Muscle of leg (tissue), 3 donors: ENCODE measurements at regions not wholly inside any gene's neighbourhood (a gene's known extent, or its start where the extent isn't known, plus 50 kb on each side); places are given as distances from the start of the nearest gene placed in this dataset.

Experiments used
- DNase-seq: peaks from one replicate; pipeline ENCODE4 v3.0.0; 2013
- H3K27ac ChIP-seq: one replicate; pipeline ENCODE4 v1.5.1; 2013; ENCODE audit warnings: mild to moderate bottlenecking, low read length, control low read depth
- H3K27me3 ChIP-seq: one replicate; pipeline ENCODE4 v1.6.1; 2013; ENCODE audit warnings: low read length; ENCODE audit not compliant: control insufficient read depth, insufficient read depth
- H3K36me3 ChIP-seq: one replicate; pipeline ENCODE4 v1.6.1; 2013; ENCODE audit warnings: low read length; ENCODE audit not compliant: control insufficient read depth, insufficient read depth
- H3K4me1 ChIP-seq: one replicate; pipeline ENCODE4 v1.6.1; 2013; ENCODE audit warnings: low read length; ENCODE audit not compliant: control insufficient read depth, insufficient read depth
- H3K4me3 ChIP-seq: one replicate; pipeline ENCODE4 v1.5.1; 2013; ENCODE audit warnings: low read length, control low read depth
- H3K9me3 ChIP-seq: replicated peaks from 2 replicates; pipeline ENCODE4 v1.6.1; 2013; ENCODE audit warnings: low read depth, low read length; ENCODE audit not compliant: control insufficient read depth
- WGBS: methylation state at CpG from one replicate; pipeline ENCODE4 v1.1.5; 2013; ENCODE audit warnings: missing lambda C conversion rate; ENCODE audit not compliant: insufficient coverage; 5-methylcytosine and 5-hydroxymethylcytosine counted together

- Histone ChIP-seq H3K27me3 (no peaks in the 10 kb centered on the region), H3K36me3 (no peaks in the 10 kb centered on the region), H3K27ac (peak overlapping the region; percentile 89), H3K4me1 (no peaks in the 10 kb centered on the region), H3K4me3 (peak overlapping the region; percentile 54), H3K9me3 (no peaks in the 10 kb centered on the region)
- WGBS, result 56% methylated on average over 12 of the region's 14 CpGs
- peak; percentile 84 for DNase-seq
These were observed 594.6 kb upstream of the ZP4 start for GRCh38 chr1:238485057-238485911.

- peak overlapping the region; percentile 54 for H3K4me3 ChIP-seq
- no peak for DNase-seq
- WGBS, result no CpG with 5 or more reads among the region's 4 CpGs
- H3K9me3 ChIP-seq, result no peaks in the 10 kb centered on the region
- no peaks in the 10 kb centered on the region for H3K4me1 ChIP-seq
- H3K27ac ChIP-seq, result no peak overlapping the region
- H3K27me3 ChIP-seq, result no peaks in the 10 kb centered on the region
- H3K36me3 ChIP-seq, result no peaks in the 10 kb centered on the region
These were observed 593.4 kb upstream of the ZP4 start for GRCh38 chr1:238484121-238484520.

- Histone ChIP-seq H3K4me1 (no peaks in the 10 kb centered on the region), H3K36me3 (no peaks in the 10 kb centered on the region), H3K4me3 (no peak overlapping the region), H3K27ac (no peak overlapping the region), H3K9me3 (no peaks in the 10 kb centered on the region), H3K27me3 (no peaks in the 10 kb centered on the region)
- DNase-seq, result no peak
- WGBS, result 100% methylated on average over 1 of the region's 4 CpGs
These were observed 586.1 kb upstream of the ZP4 start for GRCh38 chr1:238476841-238477240.

- Histone ChIP-seq H3K36me3 (no peaks in the 10 kb centered on the region), H3K4me3 (no peak overlapping the region)
These were observed 585.0 kb upstream of the ZP4 start for GRCh38 chr1:238475712-238476111.

GRCh38 chr1:238474263-238474662 is 583.5 kb upstream of the ZP4 start:
- no peak overlapping the region for H3K27ac ChIP-seq
- H3K4me1 ChIP-seq, result no peaks in the 10 kb centered on the region
- H3K9me3 ChIP-seq, result no peaks in the 10 kb centered on the region
- no peaks in the 10 kb centered on the region for H3K36me3 ChIP-seq
- no peak overlapping the region for H3K4me3 ChIP-seq
- no peaks in the 10 kb centered on the region for H3K27me3 ChIP-seq
- DNase-seq, result no peak
- WGBS, result no CpG with 5 or more reads among the region's 3 CpGs

More at GRCh38 chr1:238475712-238476111, 585.0 kb upstream of the ZP4 start:
- WGBS, result no CpG with 5 or more reads among the region's 5 CpGs
- no peak for DNase-seq
- no peaks in the 10 kb centered on the region for H3K27me3 ChIP-seq
- no peaks in the 10 kb centered on the region for H3K9me3 ChIP-seq
- no peak overlapping the region for H3K27ac ChIP-seq
- no peaks in the 10 kb centered on the region for H3K4me1 ChIP-seq

- H3K36me3 ChIP-seq, result no peaks in the 10 kb centered on the region
- no peaks in the 10 kb centered on the region for H3K27me3 ChIP-seq
- peak overlapping the region; percentile 4 for H3K4me3 ChIP-seq
- no peaks in the 10 kb centered on the region for H3K4me1 ChIP-seq
- H3K27ac ChIP-seq, result peak overlapping the region; percentile 76
- H3K9me3 ChIP-seq, result no peaks in the 10 kb centered on the region
- peak; percentile 43 for DNase-seq
- WGBS, result 47% methylated on average over 3 of the region's 4 CpGs
These were observed 578.5 kb upstream of the ZP4 start for GRCh38 chr1:238469146-238469631.

GRCh38 chr1:238468068-238468467 is 577.3 kb upstream of the ZP4 start:
- Histone ChIP-seq H3K9me3 (no peaks in the 10 kb centered on the region), H3K4me1 (no peaks in the 10 kb centered on the region), H3K27ac (no peak overlapping the region), H3K36me3 (no peaks in the 10 kb centered on the region), H3K4me3 (no peak overlapping the region), H3K27me3 (no peaks in the 10 kb centered on the region)
- WGBS, result no CpG with 5 or more reads among the region's 6 CpGs
- no peak for DNase-seq

GRCh38 chr1:238466459-238466858 is 575.7 kb upstream of the ZP4 start:
- WGBS, result no CpG with 5 or more reads among the region's 5 CpGs
- Histone ChIP-seq H3K4me3 (no peak overlapping the region), H3K36me3 (no peaks in the 10 kb centered on the region)

GRCh38 chr1:238465449-238465848 is 574.7 kb upstream of the ZP4 start:
- Histone ChIP-seq H3K36me3 (no peaks in the 10 kb centered on the region), H3K4me3 (no peak overlapping the region), H3K27me3 (no peaks in the 10 kb centered on the region), H3K27ac (no peak overlapping the region), H3K9me3 (no peaks in the 10 kb centered on the region), H3K4me1 (no peaks in the 10 kb centered on the region)
- peak; percentile 42 for DNase-seq
- no CpG with 5 or more reads among the region's 3 CpGs for WGBS

More at GRCh38 chr1:238466459-238466858, 575.7 kb upstream of the ZP4 start:
- DNase-seq, result no peak
- Histone ChIP-seq H3K9me3 (no peaks in the 10 kb centered on the region), H3K27ac (no peak overlapping the region), H3K4me1 (no peaks in the 10 kb centered on the region), H3K27me3 (no peaks in the 10 kb centered on the region)

- Histone ChIP-seq H3K27ac (no peak overlapping the region), H3K4me3 (no peak overlapping the region), H3K36me3 (no peaks in the 10 kb centered on the region), H3K4me1 (no peaks in the 10 kb centered on the region), H3K9me3 (no peaks in the 10 kb centered on the region), H3K27me3 (no peaks in the 10 kb centered on the region)
- 33% methylated on average over 1 of the region's 5 CpGs for WGBS
- no peak for DNase-seq
These were observed 568.2 kb upstream of the ZP4 start for GRCh38 chr1:238458899-238459298.
